ENCODE measurements at regions not wholly inside any gene's neighbourhood (a gene's known extent, or its start where the extent isn't known, plus 50 kb on each side); places are given as distances from the start of the nearest gene placed in this dataset.

- DNase-seq = no peak
Observed at GRCh38 chr4:41465146-41465761, 72.7 kb upstream of the LIMCH1 start.

- DNase-seq = no peak
Observed at GRCh38 chr4:41466249-41466648, 71.7 kb upstream of the LIMCH1 start.

- DNase-seq = no peak
Observed at GRCh38 chr4:41468122-41468521, 69.8 kb upstream of the LIMCH1 start.

- DNase-seq = no peak
Observed at GRCh38 chr4:41471126-41472071, 66.6 kb upstream of the LIMCH1 start.

GRCh38 chr4:41472081-41472480, 65.9 kb upstream of the LIMCH1 start:
- no peak for DNase-seq

GRCh38 chr4:41473176-41473575, 64.8 kb upstream of the LIMCH1 start:
- DNase-seq = no peak

- no peak for DNase-seq
Observed at GRCh38 chr4:41475402-41475801, 62.6 kb upstream of the LIMCH1 start.

GRCh38 chr4:41476310-41476885, 61.6 kb upstream of the LIMCH1 start:
- no peak for DNase-seq

GRCh38 chr4:41477181-41477905, 60.6 kb upstream of the LIMCH1 start:
- no peak for DNase-seq

GRCh38 chr4:41478518-41478917, 59.4 kb upstream of the LIMCH1 start:
- DNase-seq = no peak

- no peak for DNase-seq
Observed at GRCh38 chr4:41480896-41481311, 57.1 kb upstream of the LIMCH1 start.

- DNase-seq = no peak
Observed at GRCh38 chr4:41483771-41484170, 54.2 kb upstream of the LIMCH1 start.

GRCh38 chr4:41485041-41485440, 52.9 kb upstream of the LIMCH1 start:
- DNase-seq = no peak

GRCh38 chr4:41487868-41488440, 50.0 kb upstream of the LIMCH1 start:
- DNase-seq = no peak

All from NCI-H1092 treated with DMSO at 0.1 percent for 48 hours (cell line).